Esophagus squamous epithelium (tissue), 5 donors: ENCODE measurements at regions not wholly inside any gene's neighbourhood (a gene's known extent, or its start where the extent isn't known, plus 50 kb on each side); places are given as distances from the start of the nearest gene placed in this dataset.
"Not testable (repeated sequence)": the region's sequence is repeated elsewhere in the genome, so short reads cannot be mapped to it uniquely, and the experiment has no call there.

Experiments used
- DNase-seq: peaks from one replicate; lab custom pipeline; 2025; lab: John Stamatoyannopoulos, UW
- H3K27ac ChIP-seq, 4 donors: fragments of 200-600 bp; sonication (generic); one replicate each; pipeline ENCODE4 v1.5.1; 2016 to 2019; ENCODE audit warnings: mild to moderate bottlenecking in 1 of 4
- H3K27me3 ChIP-seq, 4 donors: fragments of 200-600 bp; sonication (generic); 1 replicate in 3 of 4; 2 replicates in 1 of 4; pipeline versions ENCODE4 v1.5.1 to v1.6.0; 2017 to 2021; ENCODE audit warnings: antibody characterized with exemption in 1 of 4
- H3K36me3 ChIP-seq, 3 donors: fragments of 200-600 bp; sonication (generic); one replicate each; pipeline ENCODE4 v1.5.1; 2016 to 2019
- H3K4me1 ChIP-seq, 3 donors: fragments of 200-600 bp; sonication (generic); one replicate each; pipeline ENCODE4 v1.5.1; 2017 to 2019
- H3K4me3 ChIP-seq, 4 donors: fragments of 200-600 bp; sonication (generic); 1 replicate in 3 of 4; 2 replicates in 1 of 4; pipeline ENCODE4 v1.5.1; 2016 to 2019; ENCODE audit warnings: mild to moderate bottlenecking in 2 of 4, moderate library complexity in 1 of 4
- H3K9me3 ChIP-seq, 3 donors: fragments of 200-600 bp; sonication (generic); one replicate each; pipeline ENCODE4 v1.5.1; 2016 to 2019
- POLR2A ChIP-seq, 4 donors: fragments of 450-650 bp; IDR thresholded peaks; one replicate each; pipeline ENCODE4 v1.6.1; 2017; ENCODE audit warnings: antibody characterized with exemption in 4 of 4, mild to moderate bottlenecking in 4 of 4, moderate library complexity in 3 of 4
- WGBS, 2 donors: methylation state at CpG; one replicate each; pipeline ENCODE4 v1.1.5; 2018; 5-methylcytosine and 5-hydroxymethylcytosine counted together
- intact Hi-C: fragments of 100-400 bp; cut with DNase I; formaldehyde crosslinking; loops from one replicate; pipeline ENCODE4 v1.15.0; 2022
- TF ChIP-seq, protein P1 (sequence below), 6 experiments: fragments of 450-650 bp in 4 of 6; fragments of 200-600 bp in 2 of 6; sonication (generic) in 2 of 6; IDR thresholded peaks; one replicate each; pipeline ENCODE4 v1.5.1; 2016 to 2019; ENCODE audit warnings: antibody characterized with exemption in 6 of 6, mild to moderate bottlenecking in 4 of 6, moderate library complexity in 4 of 6
- donor health status: DM: yes; HTN: yes; CAD: no.

GRCh38 chr2:129396980-129397599 is 582.4 kb upstream of the RAB6C start:
- Histone ChIP-seq H3K27ac (no peak overlapping the region), H3K36me3 (no peaks in the 10 kb centered on the region), H3K9me3 (no peaks in the 10 kb centered on the region), H3K27me3 (no peaks in the 10 kb centered on the region), H3K4me1 (peaks cover 0 to 4% (median 0%) of the 10 kb centered on the region in 3 donors), H3K4me3 (no peak overlapping the region)
- DNase-seq: no peak
- WGBS, 2 donors: 45 to 55% methylated on average over 2 to 3 of the region's 3 CpGs
- intact Hi-C loops: no loop called here
- TF ChIP-seq POLR2A (IDR thresholded peaks at IDR 0.05): no peak
- TF ChIP-seq, protein P1, sequence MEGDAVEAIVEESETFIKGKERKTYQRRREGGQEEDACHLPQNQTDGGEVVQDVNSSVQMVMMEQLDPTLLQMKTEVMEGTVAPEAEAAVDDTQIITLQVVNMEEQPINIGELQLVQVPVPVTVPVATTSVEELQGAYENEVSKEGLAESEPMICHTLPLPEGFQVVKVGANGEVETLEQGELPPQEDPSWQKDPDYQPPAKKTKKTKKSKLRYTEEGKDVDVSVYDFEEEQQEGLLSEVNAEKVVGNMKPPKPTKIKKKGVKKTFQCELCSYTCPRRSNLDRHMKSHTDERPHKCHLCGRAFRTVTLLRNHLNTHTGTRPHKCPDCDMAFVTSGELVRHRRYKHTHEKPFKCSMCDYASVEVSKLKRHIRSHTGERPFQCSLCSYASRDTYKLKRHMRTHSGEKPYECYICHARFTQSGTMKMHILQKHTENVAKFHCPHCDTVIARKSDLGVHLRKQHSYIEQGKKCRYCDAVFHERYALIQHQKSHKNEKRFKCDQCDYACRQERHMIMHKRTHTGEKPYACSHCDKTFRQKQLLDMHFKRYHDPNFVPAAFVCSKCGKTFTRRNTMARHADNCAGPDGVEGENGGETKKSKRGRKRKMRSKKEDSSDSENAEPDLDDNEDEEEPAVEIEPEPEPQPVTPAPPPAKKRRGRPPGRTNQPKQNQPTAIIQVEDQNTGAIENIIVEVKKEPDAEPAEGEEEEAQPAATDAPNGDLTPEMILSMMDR (IDR thresholded peaks at IDR 0.05): peak in 5 of 6 experiments; percentile 56 to 79 (median 65)

DNA sequence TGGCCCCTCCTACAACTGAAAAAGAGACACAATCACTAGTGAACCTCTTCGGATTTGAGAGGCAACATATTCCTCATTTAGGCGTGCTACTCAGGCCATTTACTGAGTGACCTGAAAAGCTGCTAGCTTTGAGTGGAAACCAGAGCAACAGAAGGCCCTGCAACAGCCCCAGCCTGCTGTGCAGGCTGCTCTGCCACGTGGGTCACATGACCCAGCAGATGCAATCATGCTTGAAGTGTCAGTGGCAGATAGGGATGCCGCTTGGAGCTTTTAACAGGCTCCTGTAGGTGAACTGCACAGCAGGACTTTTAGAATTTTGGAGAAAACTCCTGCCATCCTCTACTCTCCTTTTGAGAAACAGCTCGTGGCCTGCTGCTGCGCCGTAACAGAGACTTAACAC is 578.6 kb upstream of the RAB6C start:
- Histone ChIP-seq H3K9me3 (no peaks in the 10 kb centered on the region), H3K27me3 (no peaks in the 10 kb centered on the region), H3K36me3 (no peaks in the 10 kb centered on the region), H3K4me1 (peaks cover 0 to 4% (median 0%) of the 10 kb centered on the region in 3 donors), H3K27ac (no peak overlapping the region), H3K4me3 (no peak overlapping the region)
- intact Hi-C loops: no loop called here
- TF ChIP-seq POLR2A (IDR thresholded peaks at IDR 0.05): no peak
- TF ChIP-seq, protein P1 (IDR thresholded peaks at IDR 0.05): no peak
- WGBS, 2 donors: 53 to 71% methylated on average over 5 to 6 of the region's 7 CpGs
- DNase-seq: no peak

DNA sequence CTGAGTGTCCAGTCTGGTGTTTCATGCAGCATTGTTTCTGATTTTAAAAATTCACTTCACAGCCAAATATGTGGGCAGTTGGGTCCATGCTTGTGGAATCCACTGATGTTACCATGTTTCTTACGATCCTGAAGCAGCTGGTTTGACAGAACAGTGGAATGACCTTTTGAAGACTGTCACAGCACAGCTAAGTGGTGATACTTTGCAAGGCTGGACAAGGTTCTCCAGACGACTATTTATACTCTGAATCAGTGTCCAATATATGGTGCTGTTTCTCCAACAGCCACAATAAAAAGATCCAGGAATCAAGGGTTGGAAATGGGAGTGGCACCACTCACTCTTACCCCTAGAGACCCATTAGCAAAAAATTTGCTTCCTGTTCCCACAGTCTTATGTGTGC is 577.4 kb upstream of the RAB6C start:
- DNase-seq: no peak
- Histone ChIP-seq H3K9me3 (no peaks in the 10 kb centered on the region), H3K27ac (no peak overlapping the region), H3K36me3 (no peaks in the 10 kb centered on the region), H3K4me1 (peaks cover 0 to 2% (median 0%) of the 10 kb centered on the region in 3 donors), H3K27me3 (no peaks in the 10 kb centered on the region), H3K4me3 (no peak overlapping the region)
- no peak for TF ChIP-seq POLR2A (IDR thresholded peaks at IDR 0.05)
- TF ChIP-seq, protein P1 (IDR thresholded peaks at IDR 0.05): no peak
- intact Hi-C loops: no loop called here
- 69 to 80% methylated on average over 1 to 2 of the region's 2 CpGs for WGBS, 2 donors

DNA sequence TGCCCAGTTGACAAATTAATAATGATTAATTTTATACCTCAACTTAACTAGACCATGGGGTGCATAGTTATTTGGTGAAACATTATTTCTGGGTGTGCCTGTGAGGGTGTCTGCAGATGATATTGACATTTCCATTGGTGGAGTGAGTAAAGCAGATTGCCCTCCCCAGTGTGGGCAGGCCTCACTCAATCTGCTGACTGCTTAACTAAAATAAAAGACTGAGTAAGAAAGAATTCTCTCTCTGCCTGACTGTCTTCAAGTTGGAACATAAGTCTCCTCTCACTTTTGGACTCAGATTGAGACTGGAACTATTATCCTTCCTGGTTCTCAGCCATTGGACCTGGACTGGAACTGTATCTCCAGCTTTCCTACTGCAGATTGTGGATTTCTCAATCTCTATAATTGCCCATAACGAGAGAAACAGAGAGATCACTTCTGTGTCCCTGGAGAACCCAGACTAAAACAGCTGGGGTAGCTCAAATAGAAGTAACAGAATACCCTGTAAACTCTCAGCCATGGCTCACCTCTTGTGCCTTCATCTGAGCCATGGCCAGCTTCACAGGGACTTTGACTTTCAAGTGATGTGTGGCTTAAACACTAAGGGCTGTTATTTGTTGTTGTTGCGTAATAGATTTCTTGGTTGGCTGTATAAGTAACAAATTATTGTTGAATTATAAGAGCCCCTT is 575.3 kb upstream of the RAB6C start:
- Histone ChIP-seq H3K4me1 (no peaks in the 10 kb centered on the region), H3K9me3 (peaks cover 0 to 4% (median 0%) of the 10 kb centered on the region in 3 donors), H3K27ac (no peak overlapping the region), H3K27me3 (no peaks in the 10 kb centered on the region), H3K4me3 (no peak overlapping the region), H3K36me3 (no peaks in the 10 kb centered on the region)
- intact Hi-C loops: no loop called here
- no peak for DNase-seq
- 60 to 70% methylated on average over 2 of the region's 2 CpGs for WGBS, 2 donors
- no peak for TF ChIP-seq POLR2A (IDR thresholded peaks at IDR 0.05)
- TF ChIP-seq, protein P1 (IDR thresholded peaks at IDR 0.05): no peak

GRCh38 chr2:129408570-129408969 is 570.9 kb upstream of the RAB6C start:
- intact Hi-C loops: no loop called here

GRCh38 chr2:129417041-129417440 is 562.4 kb upstream of the RAB6C start:
- H3K4me3 ChIP-seq, H3K27me3 ChIP-seq, H3K36me3 ChIP-seq, DNase-seq, intact Hi-C loops, H3K4me1 ChIP-seq, H3K9me3 ChIP-seq, H3K27ac ChIP-seq: not testable (repeated sequence)
- WGBS, 2 donors: 89 to 100% methylated on average over 7 to 10 of the region's 24 CpGs

More at GRCh38 chr2:129408570-129408969, 570.9 kb upstream of the RAB6C start:
- Histone ChIP-seq H3K9me3 (peaks cover 0 to 4% (median 0%) of the 10 kb centered on the region in 3 donors), H3K36me3 (no peaks in the 10 kb centered on the region), H3K27ac (no peak overlapping the region), H3K4me3 (no peak overlapping the region), H3K4me1 (no peaks in the 10 kb centered on the region), H3K27me3 (no peaks in the 10 kb centered on the region)
- 92% methylated on average over 1 of the region's 1 CpG for WGBS, 2 donors
- TF ChIP-seq, protein P1 (IDR thresholded peaks at IDR 0.05): no peak
- no peak for TF ChIP-seq POLR2A (IDR thresholded peaks at IDR 0.05)
- DNase-seq: no peak
